H9 (cell line): ENCODE measurements at regions not wholly inside any gene's neighbourhood (a gene's known extent, or its start where the extent isn't known, plus 50 kb on each side); places are given as distances from the start of the nearest gene placed in this dataset.

ENCODE experiments used
- DNase-seq: peaks from one replicate; pipeline ENCODE4 v3.0.0-alpha.2; 2017
- H2AFZ ChIP-seq: one replicate; pipeline ENCODE4 v1.6.1; 2013; ENCODE audit warnings: mild to moderate bottlenecking, low read length, control low read depth, moderate library complexity
- H2AK5ac ChIP-seq: 2 replicates; pipeline ENCODE4 v1.6.1; 2013; ENCODE audit warnings: low read length, control low read depth, mixed read lengths; ENCODE audit not compliant: insufficient read length
- H2BK120ac ChIP-seq: one replicate; pipeline ENCODE4 v1.6.1; 2013; ENCODE audit warnings: low read depth, mild to moderate bottlenecking, low read length, control low read depth, inconsistent platforms; ENCODE audit not compliant: poor library complexity, severe bottlenecking
- H2BK12ac ChIP-seq: 2 replicates; pipeline ENCODE4 v1.6.1; 2013; ENCODE audit warnings: low read length, control low read depth, mixed read lengths, low read depth; ENCODE audit not compliant: insufficient read length
- H2BK15ac ChIP-seq: 2 replicates; pipeline ENCODE4 v1.6.1; 2013; ENCODE audit warnings: low read depth, low read length, control low read depth
- H2BK20ac ChIP-seq: one replicate; pipeline ENCODE4 v1.6.1; 2013; ENCODE audit warnings: low read depth, mild to moderate bottlenecking, low read length, control low read depth, inconsistent platforms; ENCODE audit not compliant: poor library complexity, severe bottlenecking
- H2BK5ac ChIP-seq: 2 replicates; pipeline ENCODE4 v1.6.1; 2013; ENCODE audit warnings: low read length, control low read depth, mixed read lengths; ENCODE audit not compliant: insufficient read length
- H3K14ac ChIP-seq: 2 replicates; pipeline ENCODE4 v1.6.1; 2013; ENCODE audit warnings: low read length, control low read depth; ENCODE audit not compliant: insufficient read depth
- H3K18ac ChIP-seq: 2 replicates; pipeline ENCODE4 v1.6.1; 2013; ENCODE audit warnings: low read depth, mild to moderate bottlenecking, mixed read lengths, low read length, control low read depth; ENCODE audit not compliant: insufficient read length
- H3K23ac ChIP-seq: 2 replicates; pipeline ENCODE4 v1.6.1; 2013; ENCODE audit warnings: low read length, control low read depth, mixed read lengths, low read depth; ENCODE audit not compliant: insufficient read length
- H3K23me2 ChIP-seq: 2 replicates; pipeline ENCODE4 v1.6.1; 2013; ENCODE audit warnings: low read depth, mild to moderate bottlenecking, mixed read lengths, low read length, control low read depth; ENCODE audit not compliant: insufficient read length, poor library complexity, severe bottlenecking
- H3K27ac ChIP-seq: 2 replicates; pipeline ENCODE4 v1.5.1; 2013; ENCODE audit warnings: low read length, control low read depth, mixed read lengths, low read depth; ENCODE audit not compliant: insufficient read length
- H3K27me3 ChIP-seq: 2 replicates; pipeline ENCODE4 v1.6.1; 2013; ENCODE audit warnings: low read length, control low read depth, inconsistent platforms; ENCODE audit not compliant: insufficient read depth
- H3K4ac ChIP-seq: 2 replicates; pipeline ENCODE4 v1.6.1; 2013; ENCODE audit warnings: low read depth, mild to moderate bottlenecking, control low read depth, inconsistent platforms, low read length, moderate library complexity
- H3K4me1 ChIP-seq: 2 replicates; pipeline ENCODE4 v1.6.1; 2013; ENCODE audit warnings: low read length, control low read depth, inconsistent platforms; ENCODE audit not compliant: insufficient read depth
- H3K4me2 ChIP-seq: 2 replicates; pipeline ENCODE4 v1.6.1; 2013; ENCODE audit warnings: low read length, control low read depth, mixed read lengths; ENCODE audit not compliant: insufficient read length, insufficient read depth
- H3K56ac ChIP-seq: 2 replicates; pipeline ENCODE4 v1.6.1; 2013; ENCODE audit warnings: low read depth, mild to moderate bottlenecking, mixed read lengths, low read length, control low read depth; ENCODE audit not compliant: insufficient read length
- H3K79me1 ChIP-seq: 2 replicates; pipeline ENCODE4 v1.6.1; 2013; ENCODE audit warnings: low read depth, mild to moderate bottlenecking, moderate library complexity, low read length, control low read depth, inconsistent platforms; ENCODE audit not compliant: insufficient read depth, poor library complexity, severe bottlenecking
- H3K79me2 ChIP-seq: 2 replicates; pipeline ENCODE4 v1.6.1; 2013; ENCODE audit warnings: low read length, control low read depth, inconsistent platforms; ENCODE audit not compliant: insufficient read depth
- H3K9ac ChIP-seq: 2 replicates; pipeline ENCODE4 v1.6.1; 2013; ENCODE audit warnings: low read length, control low read depth, mixed read lengths; ENCODE audit not compliant: insufficient read length; ENCODE audit errors: extremely low read depth
- H3K9me3 ChIP-seq: one replicate; pipeline ENCODE4 v1.6.1; 2013; ENCODE audit warnings: low read depth, low read length, inconsistent platforms; ENCODE audit not compliant: control insufficient read depth
- H3T11ph ChIP-seq: one replicate; pipeline ENCODE4 v1.6.1; 2013; ENCODE audit warnings: mild to moderate bottlenecking, low read length, control low read depth, inconsistent platforms
- H4K20me1 ChIP-seq: one replicate; pipeline ENCODE4 v1.6.1; 2013; ENCODE audit not compliant: control insufficient read depth, insufficient read length, insufficient read depth
- H4K5ac ChIP-seq: 2 replicates; pipeline ENCODE4 v1.6.1; 2013; ENCODE audit warnings: low read depth, mild to moderate bottlenecking, mixed read lengths, low read length, control low read depth; ENCODE audit not compliant: insufficient read length
- H4K8ac ChIP-seq: replicated peaks from 2 replicates; pipeline ENCODE4 v1.6.1; 2013; ENCODE audit warnings: low read length, control low read depth, mixed read lengths, low read depth; ENCODE audit not compliant: insufficient read length
- H4K91ac ChIP-seq: 2 replicates; pipeline ENCODE4 v1.6.1; 2013; ENCODE audit warnings: low read depth, mild to moderate bottlenecking, moderate library complexity, mixed read lengths, low read length, control low read depth; ENCODE audit not compliant: insufficient read length
- H3K27ac Mint-ChIP-seq, 3 experiments: 2 replicates in 2 of 3; 3 replicates in 1 of 3; pipeline ENCODE4 v1.8.0; 2020 to 2021; ENCODE audit warnings: mixed read lengths in 3 of 3, mild to moderate bottlenecking in 1 of 3, moderate library complexity in 1 of 3
- H3K27me3 Mint-ChIP-seq: 2 replicates; pipeline ENCODE4 v1.8.0; 2021; ENCODE audit warnings: low read depth, mild to moderate bottlenecking, moderate library complexity, mixed read lengths
- H3K36me3 Mint-ChIP-seq, 3 experiments: 2 replicates in 2 of 3; 3 replicates in 1 of 3; pipeline ENCODE4 v1.8.0; 2020 to 2021; ENCODE audit warnings: low read depth in 3 of 3, mixed read lengths in 3 of 3; ENCODE audit not compliant: insufficient read depth in 1 of 3
- H3K4me1 Mint-ChIP-seq, 2 experiments: 2 replicates each; pipeline ENCODE4 v1.8.0; 2020; ENCODE audit warnings: mixed read lengths in 2 of 2
- H3K4me3 Mint-ChIP-seq, 2 experiments: 2 replicates in 1 of 2; 3 replicates in 1 of 2; pipeline ENCODE4 v1.8.0; 2020 to 2021; ENCODE audit warnings: mild to moderate bottlenecking in 2 of 2, mixed read lengths in 2 of 2, moderate library complexity in 1 of 2
- H3K9me3 Mint-ChIP-seq, 2 experiments: 2 replicates in 1 of 2; 3 replicates in 1 of 2; pipeline ENCODE4 v1.8.0; 2020; ENCODE audit warnings: mild to moderate bottlenecking in 2 of 2, mixed read lengths in 2 of 2, moderate library complexity in 1 of 2
- TF ChIP-seq, protein P1 (sequence below): fragments of 200-600 bp; sonication (generic); conservative IDR thresholded peaks from 3 replicates; pipeline ENCODE4 v1.8.0; 2021; ENCODE audit warnings: antibody characterized with exemption, mild to moderate bottlenecking

DNA sequence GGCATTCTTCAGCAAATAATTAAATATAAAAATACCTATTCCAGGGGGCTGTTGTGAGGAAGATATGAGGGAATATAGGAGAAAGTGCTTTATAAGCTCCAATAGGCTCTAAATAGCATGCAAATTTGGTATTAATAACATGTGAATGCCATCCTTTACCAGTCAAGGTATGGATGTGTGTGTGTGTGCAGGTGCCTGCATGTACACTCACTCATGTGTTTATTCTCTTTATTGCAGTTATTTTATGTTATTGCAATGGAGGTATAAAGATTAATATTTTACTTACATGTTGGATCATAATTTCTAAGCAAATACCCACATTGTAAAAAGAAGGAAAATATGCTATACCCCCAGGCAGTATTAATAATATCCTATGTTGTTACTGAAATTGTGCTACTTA, 1093.0 kb upstream of the GYPC start:
- Mint-ChIP-seq H3K27me3 (no peaks in the 10 kb centered on the region), H3K4me1 (peaks cover 7 to 10% of the 10 kb centered on the region in 2 experiments; a peak in 3 of 4 replicates), H3K27ac (no peak overlapping the region), H3K36me3 (no peaks in the 10 kb centered on the region; a peak in 1 of 7 replicates), H3K9me3 (no peaks in the 10 kb centered on the region; a peak in 1 of 5 replicates), H3K4me3 (no peak overlapping the region)
- Histone ChIP-seq H2AFZ (no peak overlapping the region), H2BK20ac (no peak overlapping the region), H3K79me1 (no peaks in the 10 kb centered on the region), H4K91ac (no peak overlapping the region), H3K4me1 (0 out of 2 replicates have a peak, but pooled peaks cover 3% of the 10 kb centered on the region), H3T11ph (no peak overlapping the region), H3K23ac (no peak overlapping the region), H4K20me1 (no peaks in the 10 kb centered on the region), H2AK5ac (no peak overlapping the region), H4K8ac (no peak overlapping the region), H2BK5ac (no peak overlapping the region), H3K27me3 (no peaks in the 10 kb centered on the region), H3K14ac (no peak overlapping the region), H2BK120ac (no peak overlapping the region), H3K4me2 (no peak overlapping the region), H3K18ac (no peak overlapping the region), H3K23me2 (no peaks in the 10 kb centered on the region), H3K79me2 (no peaks in the 10 kb centered on the region), H2BK15ac (no peak overlapping the region), H4K5ac (no peak overlapping the region), H3K9ac (no peak overlapping the region), H3K27ac (no peak overlapping the region), H3K56ac (no peak overlapping the region), H2BK12ac (no peak overlapping the region), H3K9me3 (no peaks in the 10 kb centered on the region), H3K4ac (no peak overlapping the region)
- DNase-seq, result no peak
- TF ChIP-seq, protein P1, sequence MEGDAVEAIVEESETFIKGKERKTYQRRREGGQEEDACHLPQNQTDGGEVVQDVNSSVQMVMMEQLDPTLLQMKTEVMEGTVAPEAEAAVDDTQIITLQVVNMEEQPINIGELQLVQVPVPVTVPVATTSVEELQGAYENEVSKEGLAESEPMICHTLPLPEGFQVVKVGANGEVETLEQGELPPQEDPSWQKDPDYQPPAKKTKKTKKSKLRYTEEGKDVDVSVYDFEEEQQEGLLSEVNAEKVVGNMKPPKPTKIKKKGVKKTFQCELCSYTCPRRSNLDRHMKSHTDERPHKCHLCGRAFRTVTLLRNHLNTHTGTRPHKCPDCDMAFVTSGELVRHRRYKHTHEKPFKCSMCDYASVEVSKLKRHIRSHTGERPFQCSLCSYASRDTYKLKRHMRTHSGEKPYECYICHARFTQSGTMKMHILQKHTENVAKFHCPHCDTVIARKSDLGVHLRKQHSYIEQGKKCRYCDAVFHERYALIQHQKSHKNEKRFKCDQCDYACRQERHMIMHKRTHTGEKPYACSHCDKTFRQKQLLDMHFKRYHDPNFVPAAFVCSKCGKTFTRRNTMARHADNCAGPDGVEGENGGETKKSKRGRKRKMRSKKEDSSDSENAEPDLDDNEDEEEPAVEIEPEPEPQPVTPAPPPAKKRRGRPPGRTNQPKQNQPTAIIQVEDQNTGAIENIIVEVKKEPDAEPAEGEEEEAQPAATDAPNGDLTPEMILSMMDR, result no peak
